Peyer's patch (tissue), 4 donors: ENCODE measurements at regions not wholly inside any gene's neighbourhood (a gene's known extent, or its start where the extent isn't known, plus 50 kb on each side); places are given as distances from the start of the nearest gene placed in this dataset.

Experiments used
- DNase-seq, 3 donors: peaks; one replicate each; pipeline ENCODE4 v3.0.0-alpha.2; 2017 to 2019
- H3K27ac ChIP-seq, 4 donors: fragments of 200-600 bp; sonication (generic); one replicate each; pipeline ENCODE4 v1.5.1; 2016 to 2019
- H3K27me3 ChIP-seq, 2 donors: fragments of 200-600 bp; sonication (generic); one replicate each; pipeline ENCODE4 v1.5.1; 2019
- H3K36me3 ChIP-seq, 3 donors: fragments of 200-600 bp; sonication (generic); one replicate each; pipeline ENCODE4 v1.5.1; 2016 to 2019
- H3K4me1 ChIP-seq, 4 donors: fragments of 200-600 bp; sonication (generic); one replicate each; pipeline ENCODE4 v1.5.1; 2016 to 2019
- H3K4me3 ChIP-seq, 4 donors: fragments of 200-600 bp; sonication (generic); 1 replicate in 3 of 4; 2 replicates in 1 of 4; pipeline ENCODE4 v1.5.1; 2016 to 2019; ENCODE audit warnings: mild to moderate bottlenecking in 1 of 4
- H3K9me3 ChIP-seq, 4 donors: fragments of 200-600 bp; sonication (generic); one replicate each; pipeline ENCODE4 v1.5.1; 2016 to 2019; ENCODE audit warnings: mild to moderate bottlenecking in 1 of 4
- CTCF ChIP-seq, 6 experiments: fragments of 450-650 bp in 4 of 6; fragments of 200-600 bp in 2 of 6; sonication (generic) in 1 of 6; IDR thresholded peaks; one replicate each; pipeline ENCODE4 v1.5.1; 2017 to 2019; ENCODE audit warnings: antibody characterized with exemption in 6 of 6, mild to moderate bottlenecking in 3 of 6, moderate library complexity in 1 of 6
- POLR2A ChIP-seq, 2 donors: fragments of 450-650 bp; IDR thresholded peaks; one replicate each; pipeline ENCODE4 v1.5.1; 2017; ENCODE audit warnings: antibody characterized with exemption in 2 of 2, mild to moderate bottlenecking in 2 of 2, moderate library complexity in 2 of 2

- no peak for DNase-seq
- Histone ChIP-seq H3K4me3 (no peak overlapping the region), H3K4me1 (no peaks in the 10 kb centered on the region), H3K27ac (no peak overlapping the region), H3K9me3 (no peaks in the 10 kb centered on the region), H3K27me3 (no peaks in the 10 kb centered on the region), H3K36me3 (no peaks in the 10 kb centered on the region)
- TF ChIP-seq CTCF (IDR thresholded peaks at IDR 0.05) = no peak
- TF ChIP-seq POLR2A (IDR thresholded peaks at IDR 0.05) = no peak
These were observed 159.9 kb downstream of the TFAP2B start for GRCh38 chr6:50978380-50979170.

- no peak for TF ChIP-seq CTCF (IDR thresholded peaks at IDR 0.05)
- Histone ChIP-seq H3K36me3 (no peaks in the 10 kb centered on the region), H3K27me3 (no peaks in the 10 kb centered on the region), H3K4me3 (no peak overlapping the region), H3K27ac (no peak overlapping the region), H3K9me3 (no peaks in the 10 kb centered on the region), H3K4me1 (no peaks in the 10 kb centered on the region)
- DNase-seq = no peak
These were observed 160.5 kb downstream of the TFAP2B start for GRCh38 chr6:50979171-50979525.

- H3K27ac ChIP-seq = no peak overlapping the region
These were observed 165.5 kb downstream of the TFAP2B start for GRCh38 chr6:50984135-50984534.

DNA sequence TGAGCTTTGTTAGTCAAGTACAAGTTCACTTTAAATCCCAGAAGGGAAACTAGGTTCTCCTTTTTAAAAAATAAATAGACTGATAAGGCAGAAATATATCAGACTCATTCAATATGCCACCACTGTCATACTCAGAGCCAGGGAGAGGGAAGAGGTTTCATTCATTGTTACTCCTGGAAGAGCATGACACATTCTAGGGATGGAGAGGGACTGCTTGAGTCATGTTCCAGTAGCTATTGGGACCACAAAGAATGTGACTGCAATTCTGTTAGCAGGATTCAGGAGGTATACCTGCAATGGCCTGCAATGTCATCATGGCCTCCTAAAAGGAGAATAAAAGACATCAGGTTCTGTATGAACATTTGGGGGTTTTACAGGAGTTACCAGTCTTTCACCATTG, 167.6 kb downstream of the TFAP2B start:
- no peak for TF ChIP-seq CTCF (IDR thresholded peaks at IDR 0.05)
- TF ChIP-seq POLR2A (IDR thresholded peaks at IDR 0.05) = no peak
- Histone ChIP-seq H3K27ac (no peak overlapping the region), H3K27me3 (no peaks in the 10 kb centered on the region), H3K4me3 (no peak overlapping the region), H3K9me3 (no peaks in the 10 kb centered on the region), H3K36me3 (no peaks in the 10 kb centered on the region), H3K4me1 (no peaks in the 10 kb centered on the region)
- no peak for DNase-seq

More at GRCh38 chr6:50984135-50984534, 165.5 kb downstream of the TFAP2B start:
- H3K27me3 ChIP-seq = no peaks in the 10 kb centered on the region
- no peak for DNase-seq
- no peaks in the 10 kb centered on the region for H3K9me3 ChIP-seq
- no peak overlapping the region for H3K4me3 ChIP-seq
- no peak for TF ChIP-seq POLR2A (IDR thresholded peaks at IDR 0.05)
- TF ChIP-seq CTCF (IDR thresholded peaks at IDR 0.05) = no peak
- H3K4me1 ChIP-seq = no peaks in the 10 kb centered on the region
- no peaks in the 10 kb centered on the region for H3K36me3 ChIP-seq

GRCh38 chr6:50989123-50989522, 170.5 kb downstream of the TFAP2B start:
- DNase-seq = no peak
- H3K9me3 ChIP-seq = no peaks in the 10 kb centered on the region
- no peaks in the 10 kb centered on the region for H3K27me3 ChIP-seq
- no peak overlapping the region for H3K4me3 ChIP-seq
- no peak for TF ChIP-seq CTCF (IDR thresholded peaks at IDR 0.05)
- no peak for TF ChIP-seq POLR2A (IDR thresholded peaks at IDR 0.05)
- H3K27ac ChIP-seq = no peak overlapping the region
- H3K4me1 ChIP-seq = no peaks in the 10 kb centered on the region
- no peaks in the 10 kb centered on the region for H3K36me3 ChIP-seq
